ENCODE measurements at regions not wholly inside any gene's neighbourhood (a gene's known extent, or its start where the extent isn't known, plus 50 kb on each side); places are given as distances from the start of the nearest gene placed in this dataset.

GRCh38 chr13:73633817-73634460 lies 500.3 kb downstream of the KLF12 start:
- DNase-seq (ENCODE audit: low read depth, low spot score): no peak

GRCh38 chr13:73631411-73631810 lies 502.8 kb downstream of the KLF12 start:
- no peak for DNase-seq (ENCODE audit: low read depth, low spot score)

- no peak for DNase-seq (ENCODE audit: low read depth, low spot score)
These were observed 508.5 kb downstream of the KLF12 start for GRCh38 chr13:73625562-73626339.

GRCh38 chr13:73623281-73623680 lies 510.9 kb downstream of the KLF12 start:
- no peak for DNase-seq (ENCODE audit: low read depth, low spot score)

GRCh38 chr13:73622381-73622780 lies 511.8 kb downstream of the KLF12 start:
- DNase-seq (ENCODE audit: low read depth, low spot score): no peak

GRCh38 chr13:73618275-73618865 lies 515.8 kb downstream of the KLF12 start:
- no peak for DNase-seq (ENCODE audit: low read depth, low spot score)

- DNase-seq (ENCODE audit: low read depth, low spot score): no peak
These were observed 517.3 kb downstream of the KLF12 start for GRCh38 chr13:73616861-73617260.

- DNase-seq (ENCODE audit: low read depth, low spot score): no peak
These were observed 523.2 kb downstream of the KLF12 start for GRCh38 chr13:73610799-73611592.

- no peak for DNase-seq (ENCODE audit: low read depth, low spot score)
These were observed 525.3 kb downstream of the KLF12 start for GRCh38 chr13:73608711-73609485.

- no peak for DNase-seq (ENCODE audit: low read depth, low spot score)
These were observed 526.1 kb downstream of the KLF12 start for GRCh38 chr13:73608157-73608516.

GRCh38 chr13:73607489-73608156 lies 526.6 kb downstream of the KLF12 start:
- DNase-seq (ENCODE audit: low read depth, low spot score): no peak

GRCh38 chr13:73603646-73604045 lies 530.6 kb downstream of the KLF12 start:
- no peak for DNase-seq (ENCODE audit: low read depth, low spot score)

GRCh38 chr13:73602295-73602694 lies 531.9 kb downstream of the KLF12 start:
- DNase-seq (ENCODE audit: low read depth, low spot score): no peak

GRCh38 chr13:73601708-73602107 lies 532.5 kb downstream of the KLF12 start:
- DNase-seq (ENCODE audit: low read depth, low spot score): no peak

GRCh38 chr13:73599232-73600128 lies 534.7 kb downstream of the KLF12 start:
- DNase-seq (ENCODE audit: low read depth, low spot score): no peak

- DNase-seq (ENCODE audit: low read depth, low spot score): no peak
These were observed 536.0 kb downstream of the KLF12 start for GRCh38 chr13:73598020-73598712.

GRCh38 chr13:73596382-73596781 lies 537.6 kb downstream of the KLF5 start:
- DNase-seq (ENCODE audit: low read depth, low spot score): no peak

- no peak for DNase-seq (ENCODE audit: low read depth, low spot score)
These were observed 534.5 kb downstream of the KLF5 start for GRCh38 chr13:73593199-73593765.

- DNase-seq (ENCODE audit: low read depth, low spot score): no peak
These were observed 533.1 kb downstream of the KLF5 start for GRCh38 chr13:73591861-73592260.
